PFSK-1 (cell line): ENCODE measurements at regions not wholly inside any gene's neighbourhood (a gene's known extent, or its start where the extent isn't known, plus 50 kb on each side); places are given as distances from the start of the nearest gene placed in this dataset.

Experiments
- FOXP2 ChIP-seq: optimal IDR thresholded peaks from 2 replicates; pipeline ENCODE3; 2011; ENCODE audit warnings: borderline replicate concordance, control low read depth, inconsistent platforms; ENCODE audit not compliant: insufficient read depth; ENCODE audit errors: extremely low read length, extremely low read depth
- POLR2AphosphoS5 ChIP-seq: IDR thresholded peaks from 2 replicates; pipeline ENCODE4 v1.6.1; 2012; ENCODE audit warnings: low read depth, mild to moderate bottlenecking, control low read depth, low read length, moderate library complexity
- REST ChIP-seq, 2 experiments: IDR thresholded peaks; 2 replicates each; pipeline versions ENCODE4 v1.6.1 to v1.8.0; 2011 to 2012; ENCODE audit warnings: low read depth in 2 of 2, low read length in 2 of 2, control low read depth in 1 of 2, inconsistent platforms in 1 of 2, mild to moderate bottlenecking in 1 of 2, moderate library complexity in 1 of 2; ENCODE audit not compliant: insufficient read depth in 1 of 2
- SIN3A ChIP-seq: IDR thresholded peaks from 2 replicates; pipeline ENCODE4 v1.6.1; 2012; ENCODE audit warnings: mild to moderate bottlenecking, low read length, moderate library complexity, borderline replicate concordance; ENCODE audit not compliant: insufficient read depth
- TAF1 ChIP-seq: IDR thresholded peaks from 2 replicates; pipeline ENCODE4 v1.6.1; 2012; ENCODE audit warnings: low read length, control low read depth, borderline replicate concordance; ENCODE audit not compliant: insufficient read depth

DNA sequence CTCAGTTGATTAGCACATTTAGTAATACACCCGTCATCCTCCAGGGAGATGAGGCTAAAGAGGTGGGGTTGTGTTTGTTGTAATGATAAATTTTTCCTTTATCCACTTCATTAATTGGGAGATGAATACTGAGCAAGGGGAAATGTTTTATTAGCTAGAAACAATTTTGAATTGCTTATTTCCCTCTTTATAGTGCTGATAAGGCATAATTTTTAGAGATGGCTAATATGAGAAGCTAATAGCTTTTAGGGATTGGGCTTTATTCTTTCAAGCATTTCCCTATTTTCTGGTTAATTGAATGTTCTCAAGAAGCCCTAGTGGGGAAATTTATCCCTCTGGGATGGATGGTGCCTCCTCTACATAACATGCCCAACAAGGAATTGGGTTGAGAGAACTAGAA, 365.2 kb upstream of the IGFBP7 start:
- no peak for TF ChIP-seq POLR2AphosphoS5
- no peak for TF ChIP-seq FOXP2
- no peak for TF ChIP-seq TAF1

- TF ChIP-seq REST (IDR thresholded peaks at IDR 0.05; ENCODE audit: insufficient read depth in 1 of 2, low read depth in 2 of 2, low read length in 2 of 2) (no peak), FOXP2 (no peak), TAF1 (no peak), POLR2AphosphoS5 (no peak), SIN3A (no peak)
Measured at GRCh38 chr4:57465321-57466056, 355.3 kb upstream of the IGFBP7 start.

DNA sequence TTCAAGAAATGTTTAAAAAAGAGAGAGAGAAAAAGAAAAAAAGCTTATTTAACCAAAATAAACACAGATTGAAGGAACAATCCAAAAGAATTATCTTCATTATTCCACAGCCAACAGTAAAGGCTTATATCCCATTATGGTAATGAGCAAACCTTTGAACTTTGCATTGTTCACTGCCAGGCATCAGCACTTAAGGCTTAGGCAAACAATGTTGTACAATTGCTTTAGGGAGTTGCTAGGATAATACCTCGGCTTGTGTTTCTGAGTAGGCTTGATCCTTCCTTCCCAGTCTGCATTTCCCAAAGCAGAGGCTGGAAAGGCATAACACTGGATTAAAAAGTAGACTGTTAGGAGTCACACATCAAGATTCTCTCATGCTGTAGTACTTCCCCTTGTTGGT, 352.7 kb upstream of the IGFBP7 start:
- TF ChIP-seq SIN3A (no peak), TAF1 (no peak), FOXP2 (no peak), POLR2AphosphoS5 (no peak), REST (IDR thresholded peaks at IDR 0.05; ENCODE audit: insufficient read depth in 1 of 2, low read depth in 2 of 2, low read length in 2 of 2) (no peak)

- no peak for TF ChIP-seq FOXP2
- TF ChIP-seq POLR2AphosphoS5, result no peak
- no peak for TF ChIP-seq SIN3A
- TF ChIP-seq TAF1, result no peak
- no peak for TF ChIP-seq REST (IDR thresholded peaks at IDR 0.05; ENCODE audit: insufficient read depth in 1 of 2, low read depth in 2 of 2, low read length in 2 of 2)
Measured at GRCh38 chr4:57460967-57461366, 350.8 kb upstream of the IGFBP7 start.

- TF ChIP-seq SIN3A (no peak), REST (IDR thresholded peaks at IDR 0.05; ENCODE audit: insufficient read depth in 1 of 2, low read depth in 2 of 2, low read length in 2 of 2) (no peak), TAF1 (no peak), POLR2AphosphoS5 (no peak), FOXP2 (no peak)
Measured at GRCh38 chr4:57448901-57449300, 338.7 kb upstream of the IGFBP7 start.
